ENCODE measurements at regions not wholly inside any gene's neighbourhood (a gene's known extent, or its start where the extent isn't known, plus 50 kb on each side); places are given as distances from the start of the nearest gene placed in this dataset.

DNA sequence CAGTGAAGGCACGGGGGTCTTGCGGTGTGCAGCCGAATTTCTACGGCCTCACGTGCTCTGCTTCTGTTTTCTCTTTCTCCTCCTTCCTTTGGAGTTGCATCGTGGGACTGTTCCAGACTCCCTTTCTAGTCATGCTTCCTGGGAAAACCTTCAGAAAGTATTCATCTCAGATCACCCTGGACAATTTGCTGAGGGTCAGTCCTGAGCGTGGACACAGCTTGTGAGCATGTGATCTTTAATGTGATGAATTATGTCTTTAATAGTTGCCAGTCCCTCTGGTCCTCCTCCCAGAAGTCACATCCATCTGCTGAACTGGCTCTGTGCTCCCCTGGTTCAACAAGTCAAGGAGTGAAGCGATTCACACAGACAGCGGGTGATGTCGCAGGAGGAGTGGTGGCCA lies 145.0 kb upstream of the PDE10A start:
- TF ChIP-seq FOS (IDR thresholded peaks at IDR 0.05; ENCODE audit: borderline replicate concordance, insufficient read depth, low read length) (no peak), EZH2 (IDR thresholded peaks at IDR 0.05; ENCODE audit: borderline replicate concordance, low read depth, low read length, severe bottlenecking) (no peak), MYC (IDR thresholded peaks at IDR 0.05; ENCODE audit: low read depth, low read length) (no peak), JUN (IDR thresholded peaks at IDR 0.05; ENCODE audit: borderline replicate concordance, insufficient read depth, insufficient read length, low read depth) (no peak), POLR2A (IDR thresholded peaks at IDR 0.05; ENCODE audit: low read depth, low read length) (no peak), GATA2 (IDR thresholded peaks at IDR 0.05; ENCODE audit: insufficient read depth, insufficient read length, low read depth, low read length) (no peak), POLR2AphosphoS5 (IDR thresholded peaks at IDR 0.05; ENCODE audit: insufficient read depth, low read depth, low read length) (no peak)
- TF ChIP-seq, protein P1, sequence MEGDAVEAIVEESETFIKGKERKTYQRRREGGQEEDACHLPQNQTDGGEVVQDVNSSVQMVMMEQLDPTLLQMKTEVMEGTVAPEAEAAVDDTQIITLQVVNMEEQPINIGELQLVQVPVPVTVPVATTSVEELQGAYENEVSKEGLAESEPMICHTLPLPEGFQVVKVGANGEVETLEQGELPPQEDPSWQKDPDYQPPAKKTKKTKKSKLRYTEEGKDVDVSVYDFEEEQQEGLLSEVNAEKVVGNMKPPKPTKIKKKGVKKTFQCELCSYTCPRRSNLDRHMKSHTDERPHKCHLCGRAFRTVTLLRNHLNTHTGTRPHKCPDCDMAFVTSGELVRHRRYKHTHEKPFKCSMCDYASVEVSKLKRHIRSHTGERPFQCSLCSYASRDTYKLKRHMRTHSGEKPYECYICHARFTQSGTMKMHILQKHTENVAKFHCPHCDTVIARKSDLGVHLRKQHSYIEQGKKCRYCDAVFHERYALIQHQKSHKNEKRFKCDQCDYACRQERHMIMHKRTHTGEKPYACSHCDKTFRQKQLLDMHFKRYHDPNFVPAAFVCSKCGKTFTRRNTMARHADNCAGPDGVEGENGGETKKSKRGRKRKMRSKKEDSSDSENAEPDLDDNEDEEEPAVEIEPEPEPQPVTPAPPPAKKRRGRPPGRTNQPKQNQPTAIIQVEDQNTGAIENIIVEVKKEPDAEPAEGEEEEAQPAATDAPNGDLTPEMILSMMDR (IDR thresholded peaks at IDR 0.05; ENCODE audit: extremely low read depth in 1 of 2, insufficient read depth in 1 of 2, low read depth in 1 of 2, low read length in 2 of 2) = no peak
- TF ChIP-seq, protein P2, sequence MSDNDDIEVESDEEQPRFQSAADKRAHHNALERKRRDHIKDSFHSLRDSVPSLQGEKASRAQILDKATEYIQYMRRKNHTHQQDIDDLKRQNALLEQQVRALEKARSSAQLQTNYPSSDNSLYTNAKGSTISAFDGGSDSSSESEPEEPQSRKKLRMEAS (IDR thresholded peaks at IDR 0.05; ENCODE audit: insufficient read depth, insufficient read length) = no peak
- H3K4me2 ChIP-seq (ENCODE audit: insufficient read depth, low read length) = no peak overlapping the region
- H3K4me3 ChIP-seq (replicated peaks in 1 of 3; ENCODE audit: insufficient read depth in 1 of 3, low read depth in 1 of 3, low read length in 3 of 3) = no peak overlapping the region
- CTCF ChIA-PET = interaction anchor here (2.5 kb wide), 1 partner anchor 78 kb away, joined by 6 read pairs; no protein-coding TSS in a partner anchor
- no peaks in the 10 kb centered on the region for H3K9me3 ChIP-seq (replicated peaks; ENCODE audit: control insufficient read depth, insufficient read depth, low read length)
- no peaks in the 10 kb centered on the region for H3K9me1 ChIP-seq (replicated peaks; ENCODE audit: control insufficient read depth, extremely low read depth, insufficient read depth, low read length)
- no peak for FAIRE-seq
- peaks cover 2 to 13% of the 10 kb centered on the region in 2 experiments for H3K27me3 ChIP-seq (ENCODE audit: control insufficient read depth in 2 of 2, insufficient read depth in 2 of 2, low read length in 2 of 2)
- DNase-seq (ENCODE audit: low read depth, low spot score) = no peak
- no peak overlapping the region for H3K9ac ChIP-seq (replicated peaks; ENCODE audit: extremely low read depth, insufficient read depth, low read length)
- no peaks in the 10 kb centered on the region for H4K20me1 ChIP-seq (replicated peaks; ENCODE audit: control insufficient read depth, extremely low read depth, insufficient read depth, low read length)
- no TSS peak for BruUV-seq (replicated peaks)
- H3K4me1 ChIP-seq (ENCODE audit: control insufficient read depth, extremely low read depth, insufficient read depth, low read length) = no peaks in the 10 kb centered on the region
- H2AFZ ChIP-seq (ENCODE audit: low read depth, low read length) = no peak overlapping the region
- H3K36me3 ChIP-seq (ENCODE audit: control insufficient read depth in 2 of 2, extremely low read depth in 1 of 2, insufficient read depth in 2 of 2, low read length in 2 of 2) = no peaks in the 10 kb centered on the region
- dilution Hi-C loops (cut with MboI; ENCODE audit: extremely low pct_ligation_motif_present, low sequenced_read_pairs) = no loop called here
- intact Hi-C loops (cut with micrococcal nuclease) = no loop called here
- POLR2A ChIA-PET = no interaction called here
- H3K27ac ChIP-seq (ENCODE audit: insufficient read depth, low read depth, low read length) = no peak overlapping the region
- no peaks in the 10 kb centered on the region for H3K79me2 ChIP-seq (ENCODE audit: control insufficient read depth, insufficient read depth, low read length)

Data from endothelial cell of umbilical vein (primary cell).